Panc1 (cell line): ENCODE measurements at regions not wholly inside any gene's neighbourhood (a gene's known extent, or its start where the extent isn't known, plus 50 kb on each side); places are given as distances from the start of the nearest gene placed in this dataset.
A peak's percentile ranks its signal among the peaks of the same experiment; 100 is the strongest.

Source experiments
- ATAC-seq: fragments of 200-7000 bp; cut with Tn5 transposase; 2 replicates; pipeline ENCODE4 v1.9.1; 2020; ENCODE audit warnings: mild to moderate bottlenecking, moderate library complexity
- BruUV-seq: library from RNA; stranded (reverse); fragments of 400-500 nt; replicated peaks from 2 replicates; lab custom pipeline; 2021; lab: Mats Ljungman, UMichigan
- CTCF ChIA-PET: fragments of 300-600 bp; sonication (Branson Sonifier 250); formaldehyde crosslinking; loops from one replicate; lab custom pipeline; 2022; ENCODE audit warnings: antibody characterized with exemption; lab: Charles Lee
- POLR2A ChIA-PET: fragments of 300-600 bp; sonication (Branson Sonifier 250); formaldehyde crosslinking; loops from one replicate; lab custom pipeline; 2022; ENCODE audit warnings: antibody characterized with exemption; lab: Charles Lee
- DNase-seq: peaks from one replicate; pipeline ENCODE4 v3.0.0-alpha.2; 2010; ENCODE audit warnings: low read depth, low spot score
- H3K27ac ChIP-seq: 2 replicates; pipeline ENCODE4 v1.5.1; 2011; ENCODE audit warnings: mild to moderate bottlenecking, low read length, inconsistent platforms
- H3K27me3 ChIP-seq: fragments of 200-500 bp; sonication (Bioruptor generic); 2 replicates; pipeline ENCODE4 v1.6.0; 2014; ENCODE audit warnings: low read length, inconsistent platforms; ENCODE audit not compliant: control insufficient read depth, insufficient read depth
- H3K36me3 ChIP-seq: fragments of 200-500 bp; sonication (Bioruptor generic); 2 replicates; pipeline ENCODE4 v1.5.1; 2014; ENCODE audit warnings: inconsistent platforms, mild to moderate bottlenecking, low read length, moderate library complexity; ENCODE audit not compliant: control insufficient read depth, insufficient read depth
- H3K4me1 ChIP-seq: 2 replicates; pipeline ENCODE4 v1.5.1; 2011; ENCODE audit warnings: inconsistent platforms, mild to moderate bottlenecking, low read length, moderate library complexity; ENCODE audit not compliant: control insufficient read depth, insufficient read depth
- H3K4me3 ChIP-seq, 2 experiments: 2 replicates each; pipeline ENCODE4 v1.5.1; 2011 to 2012; ENCODE audit warnings: low read depth in 2 of 2, low read length in 2 of 2, mild to moderate bottlenecking in 2 of 2, inconsistent platforms in 1 of 2, moderate library complexity in 1 of 2
- H3K9me3 ChIP-seq: fragments of 200-500 bp; sonication (Bioruptor generic); 2 replicates; pipeline ENCODE4 v1.5.1; 2014; ENCODE audit warnings: low read depth, mild to moderate bottlenecking, inconsistent platforms, low read length, moderate library complexity; ENCODE audit not compliant: control insufficient read depth, insufficient read depth
- CTCF ChIP-seq: fragments of 450-650 bp; IDR thresholded peaks from 2 replicates; pipeline ENCODE4 v1.5.1; 2017; ENCODE audit warnings: mild to moderate bottlenecking
- POLR2AphosphoS5 ChIP-seq: IDR thresholded peaks from 2 replicates; pipeline ENCODE4 v1.6.1; 2012; ENCODE audit warnings: mild to moderate bottlenecking, low read depth, low read length, moderate library complexity
- REST ChIP-seq, 2 experiments: IDR thresholded peaks; 2 replicates each; pipeline ENCODE4 v1.6.1; 2011 to 2012; ENCODE audit warnings: low read depth in 2 of 2, control low read depth in 1 of 2, low read length in 1 of 2, mild to moderate bottlenecking in 1 of 2, moderate library complexity in 1 of 2; ENCODE audit not compliant: insufficient read depth in 1 of 2
- SIN3A ChIP-seq: IDR thresholded peaks from 2 replicates; pipeline ENCODE4 v1.6.1; 2012; ENCODE audit warnings: low read depth, mild to moderate bottlenecking, low read length, moderate library complexity, borderline replicate concordance; ENCODE audit not compliant: insufficient read depth
- TCF7L2 ChIP-seq: IDR thresholded peaks from 2 replicates; pipeline ENCODE4 v1.6.1; 2011; ENCODE audit warnings: mild to moderate bottlenecking, low read depth, low read length, inconsistent platforms
- in situ Hi-C: cut with HindIII; loops from 2 replicates; pipeline ENCODE4 v1.10.0; 2016; ENCODE audit warnings: low sequenced_read_pairs, low pct_unique_long_range_greater_than_20kb
- intact Hi-C: fragments of 100-400 bp; cut with micrococcal nuclease; formaldehyde crosslinking; loops from one replicate; pipeline ENCODE4 v1.10.0; 2022; ENCODE audit not compliant: unreplicated experiment

- no peaks in the 10 kb centered on the region for H3K4me1 ChIP-seq
- H3K4me3 ChIP-seq = no peak overlapping the region
- no peak overlapping the region for H3K27ac ChIP-seq
- BruUV-seq = no TSS peak
- H3K27me3 ChIP-seq = peaks cover 26% of the 10 kb centered on the region
- TF ChIP-seq REST (IDR thresholded peaks at IDR 0.05; ENCODE audit: insufficient read depth in 1 of 2, low read depth in 2 of 2, low read length in 1 of 2) = no peak
- TF ChIP-seq POLR2AphosphoS5 = no peak
- TF ChIP-seq CTCF = no peak
- TF ChIP-seq TCF7L2 = no peak
- no peak for TF ChIP-seq SIN3A
- ChIA-PET CTCF (no interaction called here), POLR2A (no interaction called here)
- no peaks in the 10 kb centered on the region for H3K36me3 ChIP-seq
- H3K9me3 ChIP-seq = no peaks in the 10 kb centered on the region
- in situ Hi-C loops (no loop called here), intact Hi-C loops (loop anchor here (5.0 to 10.0 kb wide), 3 partner anchors 613 to 1143 kb away; no protein-coding TSS in a partner anchor)
- no peak for ATAC-seq
- no peak for DNase-seq
Measured at GRCh38 chr16:6644916-6645315, 687.7 kb upstream of the RBFOX1 start.

GRCh38 chr16:6643080-6643686, 689.5 kb upstream of the RBFOX1 start:
- Histone ChIP-seq H3K36me3 (no peaks in the 10 kb centered on the region), H3K4me1 (no peaks in the 10 kb centered on the region), H3K4me3 (no peak overlapping the region), H3K9me3 (no peaks in the 10 kb centered on the region), H3K27me3 (peaks cover 26% of the 10 kb centered on the region), H3K27ac (no peak overlapping the region)
- ATAC-seq = no peak
- no peak for TF ChIP-seq REST (IDR thresholded peaks at IDR 0.05; ENCODE audit: insufficient read depth in 1 of 2, low read depth in 2 of 2, low read length in 1 of 2)
- TF ChIP-seq CTCF = peak; percentile 80; the same call in 1 of the 2 replicates
- peak; percentile 54 for DNase-seq
- intact Hi-C loops (loop anchor here (5.0 to 10.0 kb wide), 3 partner anchors 611 to 1141 kb away; no protein-coding TSS in a partner anchor), in situ Hi-C loops (no loop called here)
- ChIA-PET CTCF (interaction anchor here (0.6 to 1.4 kb wide), 3 partner anchors 25 to 1027 kb away, joined by 3 read pairs; no protein-coding TSS in a partner anchor), POLR2A (no interaction called here)
- BruUV-seq = no TSS peak
